ENCODE measurements at regions not wholly inside any gene's neighbourhood (a gene's known extent, or its start where the extent isn't known, plus 50 kb on each side); places are given as distances from the start of the nearest gene placed in this dataset.

DNA sequence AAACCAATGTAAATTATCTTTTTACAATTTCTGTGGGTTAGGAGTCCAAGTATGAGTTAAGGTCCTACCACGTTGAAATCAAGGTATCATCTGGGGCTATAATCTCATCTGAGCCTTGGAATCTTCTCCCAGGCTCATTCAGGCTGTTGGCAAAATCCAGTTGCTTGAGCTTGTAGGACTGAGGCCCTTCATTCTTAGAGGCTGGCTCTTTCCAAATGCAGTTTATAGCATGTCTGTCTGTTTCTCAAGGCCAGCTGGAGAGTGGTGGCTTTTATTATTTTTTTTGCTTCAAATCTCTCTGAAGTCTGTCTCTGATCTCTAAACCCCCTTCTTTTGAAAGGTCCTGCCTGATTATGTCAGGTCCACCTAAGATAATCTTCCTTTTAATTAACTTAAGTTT is 177.2 kb upstream of the ASCC3 start:
- in situ Hi-C loops (cut with MboI; ENCODE audit: low sequenced_read_pairs in 4 of 4) (no loop called here), intact Hi-C loops (cut with DNase I; ENCODE audit: low total_unique reads) (no loop called here)
- Histone ChIP-seq H3K27ac (no peak overlapping the region), H3K36me3 (no peaks in the 10 kb centered on the region), H3K9me3 (no peaks in the 10 kb centered on the region), H3K4me1 (no peaks in the 10 kb centered on the region), H3K27me3 (no peaks in the 10 kb centered on the region), H3K4me3 (no peak overlapping the region)
- ATAC-seq (no peak), DNase-seq (no peak)
- TF ChIP-seq POLR2A (IDR thresholded peaks at IDR 0.05) = no peak
- TF ChIP-seq, protein P1, sequence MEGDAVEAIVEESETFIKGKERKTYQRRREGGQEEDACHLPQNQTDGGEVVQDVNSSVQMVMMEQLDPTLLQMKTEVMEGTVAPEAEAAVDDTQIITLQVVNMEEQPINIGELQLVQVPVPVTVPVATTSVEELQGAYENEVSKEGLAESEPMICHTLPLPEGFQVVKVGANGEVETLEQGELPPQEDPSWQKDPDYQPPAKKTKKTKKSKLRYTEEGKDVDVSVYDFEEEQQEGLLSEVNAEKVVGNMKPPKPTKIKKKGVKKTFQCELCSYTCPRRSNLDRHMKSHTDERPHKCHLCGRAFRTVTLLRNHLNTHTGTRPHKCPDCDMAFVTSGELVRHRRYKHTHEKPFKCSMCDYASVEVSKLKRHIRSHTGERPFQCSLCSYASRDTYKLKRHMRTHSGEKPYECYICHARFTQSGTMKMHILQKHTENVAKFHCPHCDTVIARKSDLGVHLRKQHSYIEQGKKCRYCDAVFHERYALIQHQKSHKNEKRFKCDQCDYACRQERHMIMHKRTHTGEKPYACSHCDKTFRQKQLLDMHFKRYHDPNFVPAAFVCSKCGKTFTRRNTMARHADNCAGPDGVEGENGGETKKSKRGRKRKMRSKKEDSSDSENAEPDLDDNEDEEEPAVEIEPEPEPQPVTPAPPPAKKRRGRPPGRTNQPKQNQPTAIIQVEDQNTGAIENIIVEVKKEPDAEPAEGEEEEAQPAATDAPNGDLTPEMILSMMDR (IDR thresholded peaks at IDR 0.05 in 4 of 5, conservative IDR thresholded peaks at IDR 0.05 in 1 of 5) = no peak

GRCh38 chr6:101066481-101066880 is 185.4 kb upstream of the ASCC3 start:
- H3K27ac ChIP-seq = no peak overlapping the region
- H3K4me3 ChIP-seq = no peak overlapping the region
- in situ Hi-C loops (cut with MboI; ENCODE audit: low sequenced_read_pairs in 4 of 4) (no loop called here), intact Hi-C loops (cut with DNase I; ENCODE audit: low total_unique reads) (no loop called here)
- no peaks in the 10 kb centered on the region for H3K9me3 ChIP-seq
- H3K36me3 ChIP-seq = no peaks in the 10 kb centered on the region
- ATAC-seq = no peak
- no peak for TF ChIP-seq POLR2A (IDR thresholded peaks at IDR 0.05)
- TF ChIP-seq, protein P1 (IDR thresholded peaks at IDR 0.05 in 4 of 5, conservative IDR thresholded peaks at IDR 0.05 in 1 of 5) = no peak
- H3K4me1 ChIP-seq = no peaks in the 10 kb centered on the region
- H3K27me3 ChIP-seq = no peaks in the 10 kb centered on the region
- DNase-seq = no peak

- no peaks in the 10 kb centered on the region for H3K27me3 ChIP-seq
- no peak overlapping the region for H3K4me3 ChIP-seq
- H3K27ac ChIP-seq = no peak overlapping the region
- H3K4me1 ChIP-seq = no peaks in the 10 kb centered on the region
- no peak for DNase-seq
- TF ChIP-seq, protein P1 (IDR thresholded peaks at IDR 0.05 in 4 of 5, conservative IDR thresholded peaks at IDR 0.05 in 1 of 5) = no peak
- intact Hi-C loops (cut with DNase I; ENCODE audit: low total_unique reads) = no loop called here
- no peaks in the 10 kb centered on the region for H3K9me3 ChIP-seq
- no peaks in the 10 kb centered on the region for H3K36me3 ChIP-seq
- no peak for ATAC-seq
- in situ Hi-C loops (cut with MboI; ENCODE audit: low sequenced_read_pairs in 4 of 4) = no loop called here
These were observed 188.2 kb upstream of the ASCC3 start for GRCh38 chr6:101069191-101069795.

GRCh38 chr6:101070044-101070608 is 189.0 kb upstream of the ASCC3 start:
- intact Hi-C loops (cut with DNase I; ENCODE audit: low total_unique reads) (no loop called here), in situ Hi-C loops (cut with MboI; ENCODE audit: low sequenced_read_pairs in 4 of 4) (no loop called here)
- no peak overlapping the region for H3K27ac ChIP-seq
- no peaks in the 10 kb centered on the region for H3K9me3 ChIP-seq
- H3K36me3 ChIP-seq = no peaks in the 10 kb centered on the region
- TF ChIP-seq POLR2A (IDR thresholded peaks at IDR 0.05) = no peak
- TF ChIP-seq, protein P1 (IDR thresholded peaks at IDR 0.05 in 4 of 5, conservative IDR thresholded peaks at IDR 0.05 in 1 of 5) = no peak
- H3K4me3 ChIP-seq = no peak overlapping the region
- H3K27me3 ChIP-seq = no peaks in the 10 kb centered on the region
- no peaks in the 10 kb centered on the region for H3K4me1 ChIP-seq
- ATAC-seq (no peak), DNase-seq (no peak)

- Histone ChIP-seq H3K4me3 (no peak overlapping the region), H3K36me3 (no peaks in the 10 kb centered on the region), H3K27ac (no peak overlapping the region), H3K27me3 (no peaks in the 10 kb centered on the region), H3K9me3 (no peaks in the 10 kb centered on the region), H3K4me1 (no peaks in the 10 kb centered on the region)
- intact Hi-C loops (cut with DNase I; ENCODE audit: low total_unique reads) = no loop called here
- DNase-seq (no peak), ATAC-seq (no peak)
- in situ Hi-C loops (cut with MboI; ENCODE audit: low sequenced_read_pairs in 4 of 4) = no loop called here
- TF ChIP-seq, protein P1 (IDR thresholded peaks at IDR 0.05 in 4 of 5, conservative IDR thresholded peaks at IDR 0.05 in 1 of 5) = no peak
- no peak for TF ChIP-seq POLR2A (IDR thresholded peaks at IDR 0.05)
These were observed 196.2 kb upstream of the ASCC3 start for GRCh38 chr6:101077344-101077743.

Data from gastrocnemius medialis (tissue), 4 donors.